Limb (tissue), 2 donors: ENCODE measurements at regions not wholly inside any gene's neighbourhood (a gene's known extent, or its start where the extent isn't known, plus 50 kb on each side); places are given as distances from the start of the nearest gene placed in this dataset.
A peak's percentile ranks its signal among the peaks of the same experiment; 100 is the strongest.
"Not testable (repeated sequence)": the region's sequence is repeated elsewhere in the genome, so short reads cannot be mapped to it uniquely, and the experiment has no call there.

Source experiments
- DNase-seq, 2 donors: peaks; one replicate each; pipeline ENCODE4 v3.0.0-alpha.2; 2016; ENCODE audit errors: extremely low spot score in 2 of 2

GRCh38 chr19:28387507-28387906 lies 825.4 kb downstream of the UQCRFS1 start:
- DNase-seq, result no peak

DNA sequence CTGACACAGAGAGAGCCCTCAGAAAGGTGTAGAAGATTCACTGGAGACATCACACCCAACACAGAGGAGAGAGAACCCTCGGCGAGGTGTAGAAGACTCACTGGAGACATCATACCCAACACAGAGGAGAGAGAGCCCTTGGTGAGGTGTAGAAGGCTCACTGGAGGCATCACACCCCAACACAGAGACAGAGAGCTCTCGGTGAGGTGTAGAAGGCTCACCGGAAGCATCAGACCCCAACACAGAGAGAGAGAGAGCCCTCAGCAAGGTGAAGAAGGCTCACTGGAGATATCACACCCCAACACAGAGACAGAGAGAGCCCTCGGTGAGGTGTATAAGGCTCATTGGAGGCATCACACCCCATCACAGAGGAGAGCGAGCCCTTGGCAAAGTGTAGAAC lies 826.5 kb downstream of the UQCRFS1 start:
- DNase-seq, result no peak

- no peak for DNase-seq
Measured at GRCh38 chr19:28386066-28386465, 826.9 kb downstream of the UQCRFS1 start.

DNA sequence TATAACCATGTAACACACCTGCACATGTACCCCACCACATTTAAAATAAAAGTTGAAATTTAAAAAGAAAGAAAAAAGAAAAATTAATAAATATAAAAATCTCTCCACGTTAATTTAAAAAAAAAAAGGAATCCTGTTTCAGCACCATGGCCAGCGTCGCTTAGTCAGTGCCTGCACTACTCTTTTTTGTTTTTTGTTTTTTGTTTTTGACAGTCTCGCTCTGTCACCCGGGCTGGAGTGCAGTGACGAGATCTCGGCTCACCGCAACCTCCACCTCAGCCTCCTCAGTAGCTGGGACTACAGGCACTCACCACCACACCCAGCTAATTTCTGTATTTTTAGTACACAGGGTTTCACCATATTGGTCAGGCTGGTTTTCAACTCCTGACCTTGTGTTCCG lies 835.9 kb downstream of the UQCRFS1 start:
- DNase-seq, result no peak

DNA sequence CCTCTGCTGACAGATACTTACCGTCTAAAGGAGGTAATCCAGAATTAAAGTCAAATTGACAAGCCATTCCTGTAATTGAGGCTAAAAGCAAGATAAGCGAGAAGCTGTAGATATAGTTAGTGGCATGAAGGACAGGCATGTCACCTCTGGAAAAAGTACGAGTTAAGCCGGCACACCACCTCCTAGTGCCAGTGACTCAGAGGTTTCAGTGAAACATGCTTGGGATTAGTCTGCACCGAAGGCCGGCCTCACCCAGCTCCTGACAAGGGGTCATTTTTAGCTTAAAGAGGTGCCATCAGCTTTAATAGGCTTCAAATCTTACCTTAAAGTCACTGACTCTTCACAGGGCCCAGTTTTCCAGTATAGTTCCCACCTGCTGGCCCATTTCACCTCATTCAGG lies 838.0 kb downstream of the UQCRFS1 start:
- DNase-seq, result no peak

GRCh38 chr19:28372576-28373247 lies 840.2 kb downstream of the UQCRFS1 start:
- DNase-seq, result no peak

- no peak for DNase-seq
Measured at GRCh38 chr19:28367146-28367545, 845.8 kb downstream of the UQCRFS1 start.

GRCh38 chr19:28363254-28363653 lies 849.7 kb downstream of the UQCRFS1 start:
- peak in 1 of 2 donors; percentile 30 for DNase-seq

DNA sequence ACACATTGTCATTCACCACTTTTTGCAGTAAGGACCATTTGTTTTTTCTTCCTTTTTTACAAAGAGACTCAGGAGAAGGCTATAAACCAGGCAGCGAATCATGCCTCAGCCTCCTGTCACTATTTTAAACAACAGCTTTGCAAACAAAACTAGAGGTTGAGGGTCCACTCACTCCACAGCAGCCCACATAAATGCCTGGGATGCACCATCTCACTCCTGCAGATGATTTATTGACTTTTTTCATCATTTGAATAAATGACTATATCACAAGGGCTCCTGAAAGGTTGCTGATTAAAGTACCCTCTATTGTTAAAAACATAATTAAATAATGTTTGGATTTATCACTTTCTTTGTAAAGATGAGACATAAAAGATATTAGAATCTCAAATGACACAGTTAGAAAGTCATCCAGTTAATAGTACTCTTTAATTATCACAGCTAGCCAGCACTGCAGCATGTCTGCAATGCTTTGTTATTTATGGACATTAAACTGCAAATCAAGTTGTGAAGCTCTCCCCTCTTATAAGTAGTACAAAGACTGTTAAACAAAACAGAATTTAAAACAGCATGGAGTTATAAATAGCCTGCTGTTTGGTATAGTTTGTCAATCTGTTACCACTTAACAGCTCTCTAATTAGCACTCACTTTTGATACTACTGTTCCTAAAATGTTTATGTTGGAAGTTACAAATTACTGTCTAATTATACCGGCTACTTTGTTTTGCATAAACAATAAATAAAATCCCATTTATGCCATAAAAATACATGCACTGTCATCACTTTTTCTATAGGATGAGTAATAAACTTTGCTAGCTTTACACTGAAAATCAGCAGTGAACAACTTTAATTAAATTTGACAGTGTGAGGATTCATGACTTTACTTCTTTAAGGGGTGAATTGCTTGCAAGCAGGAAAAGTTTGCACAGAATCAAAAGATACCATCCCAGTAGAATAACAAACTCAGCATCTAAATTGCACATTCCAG lies 853.2 kb downstream of the UQCRFS1 start:
- DNase-seq, result no peak

GRCh38 chr19:28358633-28359032 lies 854.3 kb downstream of the UQCRFS1 start:
- DNase-seq, result peak in 1 of 2 donors; percentile 15

DNA sequence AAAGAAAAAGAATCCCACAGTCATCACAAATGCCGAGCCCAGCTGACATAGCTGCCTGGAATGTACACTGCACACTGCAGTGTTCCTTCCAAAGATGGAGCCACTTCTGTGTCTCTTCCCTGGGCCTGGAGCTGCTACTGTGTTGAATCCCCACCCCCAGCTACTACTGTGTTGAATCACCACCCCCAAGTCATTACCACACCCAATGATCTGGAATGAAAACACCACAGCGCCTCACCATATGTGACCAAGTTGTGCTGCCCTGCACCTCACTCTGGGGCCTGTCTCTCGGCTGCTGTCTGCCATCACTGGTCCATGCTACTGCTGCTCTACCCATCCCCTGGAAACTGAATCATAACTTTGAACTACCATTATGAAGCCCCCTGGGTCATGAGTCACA lies 861.2 kb downstream of the UQCRFS1 start:
- no peak for DNase-seq

- DNase-seq, result not testable (repeated sequence)
Measured at GRCh38 chr19:28351321-28351720, 861.6 kb downstream of the UQCRFS1 start.

DNA sequence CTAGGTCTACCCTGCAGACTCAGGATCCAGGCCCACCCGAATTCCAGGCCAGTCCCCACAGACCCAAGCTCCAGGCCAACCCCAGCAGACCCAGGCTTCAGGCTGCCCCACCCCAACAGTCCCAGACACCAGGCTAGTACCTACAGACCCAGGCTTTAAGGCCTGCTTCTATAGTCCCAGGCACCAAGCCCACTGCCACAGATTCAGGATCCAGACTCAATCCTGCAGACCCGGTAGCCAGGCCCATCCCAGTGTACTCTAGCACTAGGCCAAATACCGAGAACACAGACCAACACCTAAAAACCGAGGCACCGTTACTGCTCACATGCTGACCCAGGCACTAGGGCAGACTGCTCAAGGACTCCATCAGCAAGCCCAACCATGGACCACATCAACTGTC lies 862.3 kb downstream of the UQCRFS1 start:
- no peak for DNase-seq

GRCh38 chr19:28350037-28350436 lies 862.9 kb downstream of the UQCRFS1 start:
- no peak for DNase-seq

DNA sequence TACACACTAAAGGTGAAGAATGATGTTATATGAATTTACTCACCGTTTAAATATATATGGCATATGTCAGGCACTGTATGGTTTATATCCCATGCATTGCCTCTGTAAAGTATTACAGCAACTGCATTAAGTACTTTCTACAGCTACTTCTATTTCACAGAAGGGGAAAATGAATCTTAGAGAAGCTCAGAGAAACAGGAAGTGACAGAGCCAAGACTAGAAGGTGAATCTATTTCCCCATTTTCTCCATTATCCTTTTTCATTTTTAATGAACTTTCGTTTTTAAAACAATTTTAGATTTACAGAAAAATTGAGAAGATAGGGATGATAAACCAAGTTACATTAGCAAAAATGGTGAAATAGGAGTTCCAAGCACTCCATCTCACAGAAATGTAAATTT lies 863.3 kb downstream of the UQCRFS1 start:
- no peak for DNase-seq

GRCh38 chr19:28345811-28346210 lies 867.1 kb downstream of the UQCRFS1 start:
- DNase-seq, result no peak

DNA sequence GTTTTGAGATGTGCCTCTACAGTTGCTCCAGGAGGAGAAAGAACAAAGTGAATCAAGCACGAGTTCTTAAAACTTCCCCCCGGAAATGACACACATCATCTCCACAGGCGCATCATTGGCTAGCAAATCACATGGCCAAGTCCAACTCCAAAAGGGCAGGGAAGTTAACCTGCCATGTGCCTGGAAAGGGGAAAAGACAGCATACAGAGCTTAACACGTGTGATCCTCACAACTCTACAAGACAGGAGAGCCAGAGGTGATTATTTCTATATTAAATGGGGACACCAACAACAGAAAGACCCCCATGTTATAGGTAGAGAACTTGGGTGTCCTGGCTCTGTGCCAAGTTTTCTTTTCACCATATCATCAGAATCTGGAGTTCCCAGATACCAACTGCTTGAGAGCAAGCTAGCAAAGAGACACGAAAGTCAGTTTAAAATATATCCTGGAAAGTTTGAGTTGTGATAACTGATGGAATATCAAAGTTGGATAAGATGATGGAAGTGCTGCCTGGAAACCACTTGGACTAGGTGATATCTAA lies 871.1 kb downstream of the UQCRFS1 start:
- DNase-seq, result no peak

- DNase-seq, result no peak
Measured at GRCh38 chr19:28334419-28334818, 878.5 kb downstream of the UQCRFS1 start.

- DNase-seq, result no peak
Measured at GRCh38 chr19:28333909-28334308, 879.0 kb downstream of the UQCRFS1 start.

GRCh38 chr19:28332886-28333285 lies 880.1 kb downstream of the UQCRFS1 start:
- DNase-seq, result no peak

DNA sequence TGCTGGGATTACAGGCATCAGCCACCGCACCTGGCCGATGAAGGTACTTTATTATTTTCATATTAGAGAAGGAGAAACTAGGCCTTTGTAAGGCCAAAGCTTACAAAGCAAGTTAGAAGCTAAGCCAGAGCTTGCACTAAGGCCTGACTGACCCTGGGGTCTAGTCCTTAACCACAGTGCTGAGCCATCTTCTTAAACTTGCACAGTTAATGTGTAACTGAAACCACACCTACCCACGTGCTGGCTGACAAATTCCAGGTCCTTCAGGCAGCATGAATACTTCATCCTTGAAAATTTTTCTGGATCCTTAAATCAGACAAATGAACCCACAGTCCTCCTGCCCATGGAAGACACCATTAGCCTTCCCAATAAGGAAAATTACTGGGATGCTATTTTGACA lies 880.6 kb downstream of the UQCRFS1 start:
- no peak for DNase-seq

GRCh38 chr19:28331596-28331995 lies 881.4 kb downstream of the UQCRFS1 start:
- no peak for DNase-seq
